Inflammatory macrophage treated with lipopolysaccharide for 4 hours (primary cell): ENCODE measurements at regions not wholly inside any gene's neighbourhood (a gene's known extent, or its start where the extent isn't known, plus 50 kb on each side); places are given as distances from the start of the nearest gene placed in this dataset.
A peak's percentile ranks its signal among the peaks of the same experiment; 100 is the strongest.
"Not testable (repeated sequence)": the region's sequence is repeated elsewhere in the genome, so short reads cannot be mapped to it uniquely, and the experiment has no call there.

Experiments used
- DNase-seq: peaks from one replicate; pipeline ENCODE4 v3.0.0-alpha.2; 2020

- DNase-seq: peak; percentile 29
Measured at GRCh38 chr1:31485166-31485565, 72.2 kb downstream of the SERINC2 start.

- peak; percentile 73 for DNase-seq
Measured at GRCh38 chr1:31487143-31487542, 74.1 kb downstream of the SERINC2 start.

- DNase-seq: no peak
Measured at GRCh38 chr1:31487721-31488293, 74.8 kb downstream of the SERINC2 start.

GRCh38 chr1:31488528-31488927 is 75.5 kb downstream of the SERINC2 start:
- peak; percentile 35 for DNase-seq

- DNase-seq: not testable (repeated sequence)
Measured at GRCh38 chr1:31489575-31489974, 76.6 kb downstream of the SERINC2 start.

GRCh38 chr1:31490596-31490995 is 77.6 kb downstream of the SERINC2 start:
- DNase-seq: not testable (repeated sequence)

- not testable (repeated sequence) for DNase-seq
Measured at GRCh38 chr1:31495351-31495750, 81.0 kb upstream of the TINAGL1 start.

GRCh38 chr1:31495770-31496169 is 80.5 kb upstream of the TINAGL1 start:
- DNase-seq: not testable (repeated sequence)

GRCh38 chr1:31497601-31498000 is 78.7 kb upstream of the TINAGL1 start:
- DNase-seq: no peak

- DNase-seq: no peak
Measured at GRCh38 chr1:31498376-31499040, 77.8 kb upstream of the TINAGL1 start.

- DNase-seq: no peak
Measured at GRCh38 chr1:31501505-31501904, 74.8 kb upstream of the TINAGL1 start.

GRCh38 chr1:31502253-31502652 is 74.1 kb upstream of the TINAGL1 start:
- no peak for DNase-seq

GRCh38 chr1:31502926-31503511 is 73.3 kb upstream of the TINAGL1 start:
- DNase-seq: no peak

- no peak for DNase-seq
Measured at GRCh38 chr1:31503570-31503969, 72.7 kb upstream of the TINAGL1 start.

- no peak for DNase-seq
Measured at GRCh38 chr1:31504001-31504400, 72.3 kb upstream of the TINAGL1 start.

- no peak for DNase-seq
Measured at GRCh38 chr1:31505911-31506497, 70.3 kb upstream of the TINAGL1 start.

GRCh38 chr1:31507221-31507620 is 69.1 kb upstream of the TINAGL1 start:
- DNase-seq: no peak

- DNase-seq: no peak
Measured at GRCh38 chr1:31507676-31508530, 68.4 kb upstream of the TINAGL1 start.

GRCh38 chr1:31509124-31510072 is 66.9 kb upstream of the TINAGL1 start:
- DNase-seq: peak; percentile 44

GRCh38 chr1:31510304-31510703 is 66.0 kb upstream of the TINAGL1 start:
- DNase-seq: no peak

GRCh38 chr1:31510853-31511789 is 65.2 kb upstream of the TINAGL1 start:
- no peak for DNase-seq
